ENCODE measurements at regions not wholly inside any gene's neighbourhood (a gene's known extent, or its start where the extent isn't known, plus 50 kb on each side); places are given as distances from the start of the nearest gene placed in this dataset.
"Not testable (repeated sequence)": the region's sequence is repeated elsewhere in the genome, so short reads cannot be mapped to it uniquely, and the experiment has no call there.

GRCh38 chr9:78692871-78693270, 395.9 kb downstream of the PSAT1 start:
- Histone ChIP-seq H3K9me3 (no peaks in the 10 kb centered on the region), H3K4me3 (no peak overlapping the region), H3K36me3 (no peaks in the 10 kb centered on the region), H3K4me1 (no peaks in the 10 kb centered on the region), H3K27me3 (no peaks in the 10 kb centered on the region), H3K9ac (ENCODE audit: low read depth in 2 of 2, low read length in 2 of 2) (no peak overlapping the region), H3K27ac (no peak overlapping the region)
- intact Hi-C loops (cut with DNase I): no loop called here
- no peak for TF ChIP-seq CTCF (IDR thresholded peaks at IDR 0.05)
- DNase-seq: no peak

GRCh38 chr9:78694974-78695373, 398.0 kb downstream of the PSAT1 start:
- no peak for TF ChIP-seq CTCF (IDR thresholded peaks at IDR 0.05)
- Histone ChIP-seq H3K9me3 (no peaks in the 10 kb centered on the region), H3K27ac (no peak overlapping the region), H3K9ac (ENCODE audit: low read depth in 2 of 2, low read length in 2 of 2) (no peak overlapping the region), H3K4me1 (no peaks in the 10 kb centered on the region), H3K27me3 (no peaks in the 10 kb centered on the region), H3K36me3 (no peaks in the 10 kb centered on the region), H3K4me3 (no peak overlapping the region)
- no peak for DNase-seq
- intact Hi-C loops (cut with DNase I): no loop called here

GRCh38 chr9:78695519-78695918, 398.6 kb downstream of the PSAT1 start:
- H3K27me3 ChIP-seq: no peaks in the 10 kb centered on the region
- H3K9ac ChIP-seq (ENCODE audit: low read depth in 2 of 2, low read length in 2 of 2): no peak overlapping the region
- no peaks in the 10 kb centered on the region for H3K4me1 ChIP-seq
- H3K4me3 ChIP-seq: no peak overlapping the region
- no peak overlapping the region for H3K27ac ChIP-seq
- no peaks in the 10 kb centered on the region for H3K9me3 ChIP-seq
- intact Hi-C loops (cut with DNase I): no loop called here
- TF ChIP-seq CTCF (IDR thresholded peaks at IDR 0.05): no peak
- DNase-seq: no peak
- no peaks in the 10 kb centered on the region for H3K36me3 ChIP-seq

- no peak for TF ChIP-seq CTCF (IDR thresholded peaks at IDR 0.05)
- intact Hi-C loops (cut with DNase I): no loop called here
- no peak overlapping the region for H3K4me3 ChIP-seq
- no peaks in the 10 kb centered on the region for H3K27me3 ChIP-seq
- H3K27ac ChIP-seq: no peak overlapping the region
- H3K9ac ChIP-seq (ENCODE audit: low read depth in 2 of 2, low read length in 2 of 2): no peak overlapping the region
- H3K4me1 ChIP-seq: no peaks in the 10 kb centered on the region
- H3K9me3 ChIP-seq: no peaks in the 10 kb centered on the region
- no peaks in the 10 kb centered on the region for H3K36me3 ChIP-seq
- DNase-seq: no peak
Measured at GRCh38 chr9:78697618-78698017, 400.7 kb downstream of the PSAT1 start.

- no peaks in the 10 kb centered on the region for H3K4me1 ChIP-seq
- H3K9ac ChIP-seq (ENCODE audit: low read depth in 2 of 2, low read length in 2 of 2): no peak overlapping the region
- no peak for TF ChIP-seq CTCF (IDR thresholded peaks at IDR 0.05)
- H3K4me3 ChIP-seq: no peak overlapping the region
- no peaks in the 10 kb centered on the region for H3K27me3 ChIP-seq
- no peak for DNase-seq
- intact Hi-C loops (cut with DNase I): no loop called here
- H3K36me3 ChIP-seq: no peaks in the 10 kb centered on the region
- no peaks in the 10 kb centered on the region for H3K9me3 ChIP-seq
- no peak overlapping the region for H3K27ac ChIP-seq
Measured at GRCh38 chr9:78698371-78698770, 401.4 kb downstream of the PSAT1 start.

GRCh38 chr9:78699217-78699616, 402.3 kb downstream of the PSAT1 start:
- H3K27ac ChIP-seq; H3K36me3 ChIP-seq; H3K4me3 ChIP-seq; DNase-seq; H3K9me3 ChIP-seq; H3K4me1 ChIP-seq; intact Hi-C loops (cut with DNase I); H3K27me3 ChIP-seq; H3K9ac ChIP-seq (ENCODE audit: low read depth in 2 of 2, low read length in 2 of 2): not testable (repeated sequence)

- H3K27me3 ChIP-seq; H3K4me3 ChIP-seq; H3K27ac ChIP-seq; intact Hi-C loops (cut with DNase I); H3K9me3 ChIP-seq; H3K36me3 ChIP-seq; H3K4me1 ChIP-seq; DNase-seq; H3K9ac ChIP-seq (ENCODE audit: low read depth in 2 of 2, low read length in 2 of 2): not testable (repeated sequence)
Measured at GRCh38 chr9:78704153-78704552, 407.2 kb downstream of the PSAT1 start.

Data from colonic mucosa (tissue), 4 donors.